ENCODE measurements at regions not wholly inside any gene's neighbourhood (a gene's known extent, or its start where the extent isn't known, plus 50 kb on each side); places are given as distances from the start of the nearest gene placed in this dataset.

GRCh38 chr3:139286241-139286640 lies 57.6 kb upstream of the MRPS22 start:
- ChIA-PET CTCF (no interaction called here), POLR2A (no interaction called here)

GRCh38 chr3:139286825-139287224 lies 57.0 kb upstream of the MRPS22 start:
- ChIA-PET POLR2A (no interaction called here), CTCF (interaction anchor here (0.6 kb wide), 1 partner anchor 351 kb away, joined by 4 read pairs; no protein-coding TSS in a partner anchor)
- H3K4me3 Mint-ChIP-seq = no peak overlapping the region
- H3K9me3 Mint-ChIP-seq = no peaks in the 10 kb centered on the region
- H3K4me1 Mint-ChIP-seq = no peaks in the 10 kb centered on the region
- H3K27me3 Mint-ChIP-seq (ENCODE audit: low read depth) = no peaks in the 10 kb centered on the region; the same call in none of the 2 replicates
- DNase-seq (ENCODE audit: low spot score) (no peak), ATAC-seq (no peak)
- H3K36me3 Mint-ChIP-seq = no peaks in the 10 kb centered on the region
- H3K27ac Mint-ChIP-seq = no peak overlapping the region
- TF ChIP-seq CDX4 (CRISPR knock-in tag; IDR thresholded peaks at IDR 0.05; ENCODE audit: borderline replicate concordance) (no peak), E2F1 (CRISPR knock-in tag; IDR thresholded peaks at IDR 0.05) (no peak), ZSCAN18 (CRISPR knock-in tag; IDR thresholded peaks at IDR 0.05) (no peak), MXD4 (CRISPR knock-in tag; IDR thresholded peaks at IDR 0.05; ENCODE audit: borderline replicate concordance) (no peak), STAT6 (CRISPR knock-in tag; conservative IDR thresholded peaks at IDR 0.05; ENCODE audit: low read depth) (no peak), TEAD4 (CRISPR knock-in tag; IDR thresholded peaks at IDR 0.05) (no peak), SOX15 (CRISPR knock-in tag; IDR thresholded peaks at IDR 0.05) (no peak), ZNF121 (CRISPR knock-in tag; IDR thresholded peaks at IDR 0.05) (no peak), KAT7 (CRISPR knock-in tag; IDR thresholded peaks at IDR 0.05; ENCODE audit: borderline replicate concordance) (no peak), OVOL2 (CRISPR knock-in tag; IDR thresholded peaks at IDR 0.05; ENCODE audit: borderline replicate concordance) (no peak), MAX (CRISPR knock-in tag; IDR thresholded peaks at IDR 0.05) (no peak), NR2C2 (CRISPR knock-in tag; IDR thresholded peaks at IDR 0.05) (no peak), TCF7 (CRISPR knock-in tag; IDR thresholded peaks at IDR 0.05; ENCODE audit: low read depth) (no peak), FOXP1 (CRISPR knock-in tag; IDR thresholded peaks at IDR 0.05; ENCODE audit: borderline replicate concordance) (no peak), ZNF416 (CRISPR knock-in tag; IDR thresholded peaks at IDR 0.05) (no peak), NFE2L1 (CRISPR knock-in tag; IDR thresholded peaks at IDR 0.05) (no peak), NFATC4 (CRISPR knock-in tag; IDR thresholded peaks at IDR 0.05) (no peak), FOXJ3 (CRISPR knock-in tag; IDR thresholded peaks at IDR 0.05; ENCODE audit: borderline replicate concordance) (no peak)

More at GRCh38 chr3:139286241-139286640, 57.6 kb upstream of the MRPS22 start:
- Mint-ChIP-seq H3K36me3 (no peaks in the 10 kb centered on the region), H3K4me1 (no peaks in the 10 kb centered on the region), H3K9me3 (no peaks in the 10 kb centered on the region), H3K4me3 (no peak overlapping the region), H3K27ac (no peak overlapping the region), H3K27me3 (ENCODE audit: low read depth) (no peaks in the 10 kb centered on the region; the same call in none of the 2 replicates)
- no peak for TF ChIP-seq ZNF396 (CRISPR knock-in tag; IDR thresholded peaks at IDR 0.05; ENCODE audit: borderline replicate concordance)
- no peak for TF ChIP-seq ZNF281 (CRISPR knock-in tag; IDR thresholded peaks at IDR 0.05)
- TF ChIP-seq CREM (CRISPR knock-in tag; IDR thresholded peaks at IDR 0.05) = no peak
- TF ChIP-seq ELF4 (CRISPR knock-in tag; IDR thresholded peaks at IDR 0.05; ENCODE audit: low read depth) = no peak
- TF ChIP-seq ATF3 (CRISPR knock-in tag; conservative IDR thresholded peaks at IDR 0.05) = no peak
- TF ChIP-seq SMAD3 (CRISPR knock-in tag; IDR thresholded peaks at IDR 0.05; ENCODE audit: borderline replicate concordance) = no peak
- DNase-seq (ENCODE audit: low spot score) = no peak
- no peak for ATAC-seq

All from WTC11 (cell line).